ENCODE measurements at regions not wholly inside any gene's neighbourhood (a gene's known extent, or its start where the extent isn't known, plus 50 kb on each side); places are given as distances from the start of the nearest gene placed in this dataset.
"Not testable (repeated sequence)": the region's sequence is repeated elsewhere in the genome, so short reads cannot be mapped to it uniquely, and the experiment has no call there.

GRCh38 chr2:217372794-217373193, 512.9 kb upstream of the TNP1 start:
- peak; percentile 52 for DNase-seq (ENCODE audit: low spot score)

DNA sequence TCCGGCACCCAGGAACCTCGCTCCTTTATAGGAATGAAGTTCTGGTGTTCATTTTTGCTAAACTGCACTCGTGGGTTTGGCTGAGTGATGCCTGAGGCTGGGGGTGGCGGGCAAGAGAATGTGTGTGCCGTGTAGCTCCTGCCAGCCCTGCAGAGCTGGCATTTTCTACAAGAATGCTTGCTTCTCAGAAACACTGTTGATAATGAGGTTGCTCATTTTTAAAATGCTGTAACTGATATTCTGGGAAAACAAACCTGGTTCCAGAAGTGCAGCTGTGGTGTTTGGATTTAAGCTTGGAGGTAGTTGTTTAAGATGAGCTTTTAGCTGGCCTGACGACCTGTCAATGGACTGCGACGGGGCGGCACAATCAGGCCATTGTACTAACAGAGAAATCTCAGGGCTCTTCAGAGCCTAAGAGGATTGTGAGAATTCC, 511.9 kb upstream of the TNP1 start:
- no peak for DNase-seq (ENCODE audit: low spot score)

GRCh38 chr2:217370391-217370790, 510.5 kb upstream of the TNP1 start:
- DNase-seq (ENCODE audit: low spot score), result no peak

GRCh38 chr2:217367464-217367863, 507.6 kb upstream of the TNP1 start:
- DNase-seq (ENCODE audit: low spot score), result no peak

- no peak for DNase-seq (ENCODE audit: low spot score)
Observed at GRCh38 chr2:217366966-217367365, 507.1 kb upstream of the TNP1 start.

GRCh38 chr2:217366266-217366895, 506.5 kb upstream of the TNP1 start:
- no peak for DNase-seq (ENCODE audit: low spot score)

- no peak for DNase-seq (ENCODE audit: low spot score)
Observed at GRCh38 chr2:217365656-217366055, 505.8 kb upstream of the TNP1 start.

DNA sequence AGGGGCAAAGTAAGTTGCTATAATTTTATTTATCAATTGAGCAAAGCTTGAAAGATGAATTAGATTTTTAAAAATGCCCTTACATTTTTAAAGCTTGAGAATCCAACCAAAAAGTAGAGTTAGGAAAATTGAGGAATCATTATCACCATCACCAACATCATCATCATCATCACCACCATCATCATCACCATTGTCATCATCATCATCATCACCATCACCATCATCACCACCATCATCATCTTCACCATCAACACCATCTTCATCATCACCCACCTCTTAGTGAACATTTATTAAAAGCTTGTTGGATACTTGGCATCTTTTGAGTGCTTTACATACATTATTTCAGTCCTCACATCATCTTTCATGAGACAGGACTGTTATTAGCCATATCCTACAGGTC, 504.4 kb upstream of the TNP1 start:
- DNase-seq (ENCODE audit: low spot score), result no peak

DNA sequence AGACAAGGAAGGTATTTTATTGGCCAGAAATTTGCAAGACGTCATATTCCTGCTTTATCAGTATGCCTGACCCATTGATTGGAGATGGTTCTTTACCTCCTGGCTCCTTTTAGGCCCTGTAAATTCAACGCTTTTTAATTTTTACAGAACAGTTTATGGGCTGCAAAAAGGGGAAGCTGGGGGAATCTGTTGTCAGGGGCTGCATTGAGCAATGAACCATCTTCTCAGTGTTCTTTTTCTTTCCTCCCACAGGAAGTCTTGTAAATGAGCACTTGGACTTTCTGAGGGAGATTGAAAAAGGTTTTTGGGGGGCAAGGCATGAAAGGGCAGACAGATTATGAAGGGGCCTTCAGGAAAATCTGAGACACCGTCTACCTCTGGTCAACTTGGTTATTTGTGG, 503.6 kb upstream of the TNP1 start:
- no peak for DNase-seq (ENCODE audit: low spot score)

GRCh38 chr2:217362710-217363109, 502.8 kb upstream of the TNP1 start:
- DNase-seq (ENCODE audit: low spot score), result no peak

- DNase-seq (ENCODE audit: low spot score), result no peak
Observed at GRCh38 chr2:217362286-217362685, 502.4 kb upstream of the TNP1 start.

- no peak for DNase-seq (ENCODE audit: low spot score)
Observed at GRCh38 chr2:217361483-217361880, 501.6 kb upstream of the TNP1 start.

DNA sequence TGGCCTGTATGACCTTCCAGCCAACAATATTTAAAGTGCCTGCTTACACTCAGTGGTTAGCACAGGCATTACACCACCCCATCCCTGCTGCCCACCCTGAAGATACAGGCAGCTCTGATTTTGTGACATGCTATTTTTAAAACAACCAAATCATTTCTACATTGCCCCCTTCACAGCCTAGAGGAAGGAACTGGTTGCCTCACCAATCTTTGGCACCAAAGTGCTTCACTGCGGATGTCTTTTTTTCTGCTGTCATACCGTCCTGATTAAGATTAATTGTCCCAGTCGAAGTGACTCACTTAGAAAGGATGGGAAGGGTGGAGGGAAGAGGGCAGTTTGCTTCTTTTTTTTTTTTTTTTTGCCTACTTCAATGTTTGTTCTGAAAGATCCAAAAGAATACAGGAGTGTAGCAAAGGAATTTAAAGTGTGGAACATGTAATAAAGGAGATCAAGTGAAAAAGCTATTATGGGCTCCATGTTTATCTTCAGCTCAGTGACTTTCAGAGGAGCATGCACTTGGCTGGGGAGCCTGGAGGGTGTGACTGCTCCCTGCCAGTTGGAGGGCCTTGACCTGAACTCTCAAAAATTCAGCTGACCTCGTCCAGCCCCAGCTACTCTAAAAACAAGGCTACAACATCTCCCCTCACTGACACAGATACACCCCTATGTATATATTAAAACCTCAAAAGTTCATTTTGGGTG, 501.1 kb upstream of the TNP1 start:
- peak; percentile 45 for DNase-seq (ENCODE audit: low spot score)

- no peak for DNase-seq (ENCODE audit: low spot score)
Observed at GRCh38 chr2:217360111-217360510, 500.2 kb upstream of the TNP1 start.

DNA sequence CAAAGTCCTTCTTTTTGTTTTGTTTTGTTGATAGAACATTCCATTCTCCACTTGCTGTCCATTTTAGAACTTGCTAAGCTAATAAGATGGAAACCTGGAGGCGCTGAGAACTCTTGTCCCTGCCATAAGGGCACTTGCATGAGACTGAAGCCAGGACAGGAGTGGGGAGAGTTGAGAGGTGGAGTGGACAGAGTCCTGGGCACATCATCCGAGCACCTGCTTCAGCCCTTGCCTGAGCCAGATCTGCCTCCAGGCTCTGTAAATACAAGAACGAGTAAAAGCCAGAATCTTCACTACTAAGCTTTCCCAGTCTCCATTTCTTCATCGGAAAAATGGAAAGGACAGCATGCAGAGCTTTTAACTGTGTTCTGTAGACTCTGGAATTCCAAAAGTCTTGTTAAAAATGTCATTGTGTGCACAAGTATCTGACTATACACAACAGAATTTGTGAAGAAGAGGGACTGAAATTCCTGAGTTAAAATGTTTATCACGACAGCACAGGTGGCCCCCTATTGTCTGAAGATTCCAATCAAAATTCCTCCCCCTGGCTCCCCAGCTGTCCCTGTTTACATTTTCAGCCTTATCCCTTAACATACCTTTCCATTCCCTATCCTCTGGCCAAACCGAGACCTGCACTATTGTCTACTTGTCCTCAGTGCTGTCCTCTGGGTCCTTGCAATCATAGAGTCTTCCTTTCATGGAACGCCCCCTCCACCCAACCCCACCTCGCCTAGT, 498.2 kb upstream of the TNP1 start:
- DNase-seq (ENCODE audit: low spot score), result no peak

DNA sequence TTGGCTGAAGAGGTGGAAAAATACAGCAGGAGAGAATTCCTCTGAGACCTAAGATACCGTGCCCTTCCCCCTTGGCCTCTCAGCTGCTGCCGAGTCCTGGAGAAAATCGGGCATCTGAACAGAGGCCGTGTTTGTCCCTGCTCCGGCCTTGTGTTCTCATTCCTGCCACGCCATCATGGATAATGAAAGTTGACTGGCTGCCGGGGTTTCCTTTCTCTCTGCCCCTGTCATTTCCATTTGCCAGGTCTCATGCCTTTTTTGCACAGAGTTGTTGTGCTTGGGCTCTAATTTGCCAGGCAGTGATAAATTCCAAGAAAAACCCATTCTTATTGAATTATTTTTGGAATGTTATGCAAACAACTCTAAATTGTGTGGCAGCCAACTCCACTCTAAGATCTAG, 496.9 kb upstream of the TNP1 start:
- no peak for DNase-seq (ENCODE audit: low spot score)

- DNase-seq (ENCODE audit: low spot score), result no peak
Observed at GRCh38 chr2:217356142-217356541, 496.3 kb upstream of the TNP1 start.

DNA sequence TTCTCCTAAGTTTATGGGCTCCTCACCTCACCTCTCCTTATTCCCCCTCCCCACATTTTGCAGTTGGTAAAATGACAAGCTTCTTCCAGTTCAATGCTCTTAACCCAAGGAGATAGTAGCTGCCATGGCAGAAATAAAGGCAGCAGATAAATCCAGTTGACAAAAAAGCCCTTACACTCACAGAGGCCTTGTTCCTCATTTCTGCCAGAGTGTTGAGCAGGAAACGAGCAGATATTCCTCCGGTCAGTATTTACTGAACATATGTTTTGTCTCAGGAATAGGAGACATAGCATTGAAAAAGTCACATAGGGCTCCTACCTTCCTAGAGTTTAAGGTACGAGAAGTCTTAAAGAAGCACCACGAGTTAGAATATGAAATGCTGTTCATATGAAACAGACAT, 493.7 kb upstream of the TNP1 start:
- DNase-seq (ENCODE audit: low spot score), result no peak

GRCh38 chr2:217351378-217351777, 491.5 kb upstream of the TNP1 start:
- no peak for DNase-seq (ENCODE audit: low spot score)

- DNase-seq (ENCODE audit: low spot score), result no peak
Observed at GRCh38 chr2:217349251-217349650, 489.4 kb upstream of the TNP1 start.

- not testable (repeated sequence) for DNase-seq (ENCODE audit: low spot score)
Observed at GRCh38 chr2:217347630-217348029, 487.8 kb upstream of the TNP1 start.

GRCh38 chr2:217346043-217346442, 486.2 kb upstream of the TNP1 start:
- DNase-seq (ENCODE audit: low spot score), result not testable (repeated sequence)

GRCh38 chr2:217340899-217341298, 481.0 kb upstream of the TNP1 start:
- DNase-seq (ENCODE audit: low spot score), result no peak
